OCI-LY3 (cell line): ENCODE measurements at regions not wholly inside any gene's neighbourhood (a gene's known extent, or its start where the extent isn't known, plus 50 kb on each side); places are given as distances from the start of the nearest gene placed in this dataset.

Experiments used
- H2AFZ ChIP-seq: fragments of 200-600, 300-600 bp; shearing (Covaris generic); 2 replicates; pipeline ENCODE4 v1.6.0; 2014; ENCODE audit warnings: antibody characterized with exemption, low read depth, low read length
- H3K27ac ChIP-seq: fragments of 200-600, 300-600 bp; sonication (generic); 2 replicates; pipeline ENCODE4 v1.5.1; 2014; ENCODE audit warnings: mild to moderate bottlenecking, low read length, moderate library complexity, mixed read lengths
- H3K27me3 ChIP-seq: fragments of 200-600, 300-600 bp; sonication (generic); 2 replicates; pipeline ENCODE4 v1.6.1; 2014; ENCODE audit warnings: low read depth, low read length, mixed read lengths
- H3K36me3 ChIP-seq: fragments of 200-600, 300-600 bp; sonication (generic); replicated peaks from 2 replicates; pipeline ENCODE3; 2014; ENCODE audit warnings: low read depth, low read length, mixed read lengths
- H3K4me1 ChIP-seq: fragments of 300-600, 200-600 bp; sonication (generic); 2 replicates; pipeline ENCODE4 v1.6.1; 2014; ENCODE audit warnings: low read length, mixed read lengths
- H3K4me2 ChIP-seq: fragments of 200-600, 300-600 bp; sonication (generic); 2 replicates; pipeline ENCODE4 v1.6.1; 2014; ENCODE audit warnings: low read length, mixed read lengths
- H3K4me3 ChIP-seq: fragments of 300-600, 200-600 bp; sonication (generic); 2 replicates; pipeline ENCODE4 v1.5.1; 2014; ENCODE audit warnings: antibody characterized with exemption, mild to moderate bottlenecking, low read length, moderate library complexity
- H3K79me2 ChIP-seq: fragments of 300-600, 200-600 bp; shearing (Covaris generic); 2 replicates; pipeline ENCODE4 v1.6.1; 2014; ENCODE audit warnings: mild to moderate bottlenecking, low read length, mixed read lengths
- H3K9ac ChIP-seq: fragments of 300-600, 200-600 bp; shearing (Covaris generic); 2 replicates; pipeline ENCODE4 v1.6.0; 2014; ENCODE audit warnings: mild to moderate bottlenecking, low read length, moderate library complexity
- H3K9me3 ChIP-seq: fragments of 200-600, 300-600 bp; shearing (Covaris generic); 2 replicates; pipeline ENCODE4 v1.6.1; 2014; ENCODE audit warnings: low read length, mixed read lengths; ENCODE audit not compliant: insufficient read depth
- H4K20me1 ChIP-seq: fragments of 200-600, 300-600 bp; sonication (generic); 2 replicates; pipeline ENCODE4 v1.6.1; 2016; ENCODE audit warnings: low read length, mixed read lengths; ENCODE audit not compliant: insufficient read depth
- EZH2phosphoT487 ChIP-seq: fragments of 200-600 bp; shearing (Covaris generic); IDR thresholded peaks from 2 replicates; pipeline ENCODE4 v1.6.1; 2018; ENCODE audit warnings: antibody characterized with exemption, mixed run types, low read depth
- TF ChIP-seq, protein P1 (sequence below): fragments of 200-600, 300-600 bp; sonication (generic); IDR thresholded peaks from 2 replicates; pipeline ENCODE4 v1.5.1; 2014; ENCODE audit warnings: antibody characterized with exemption, low read length, low read depth

DNA sequence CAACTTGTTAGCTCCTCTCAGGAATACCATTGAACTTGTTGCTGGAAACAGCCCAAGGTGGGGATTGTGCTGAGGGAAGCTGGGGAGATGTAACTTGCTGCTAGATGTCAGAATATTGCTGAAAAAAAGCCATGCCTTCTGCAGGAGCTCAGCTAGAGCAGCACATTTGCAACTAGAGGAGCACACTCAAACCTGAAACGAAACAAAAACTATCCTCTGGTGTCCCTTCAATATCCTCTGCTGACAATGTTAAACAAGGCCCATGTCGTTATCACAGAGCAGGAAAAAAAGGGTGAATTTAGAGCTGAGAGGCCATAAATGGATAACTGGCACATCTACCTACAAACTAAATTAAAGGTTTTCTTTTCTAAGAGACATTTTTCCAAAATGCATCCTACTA, 53.7 kb upstream of the MACC1 start:
- no peaks in the 10 kb centered on the region for H4K20me1 ChIP-seq
- H3K9me3 ChIP-seq, result no peaks in the 10 kb centered on the region
- TF ChIP-seq EZH2phosphoT487, result no peak
- TF ChIP-seq, protein P1, sequence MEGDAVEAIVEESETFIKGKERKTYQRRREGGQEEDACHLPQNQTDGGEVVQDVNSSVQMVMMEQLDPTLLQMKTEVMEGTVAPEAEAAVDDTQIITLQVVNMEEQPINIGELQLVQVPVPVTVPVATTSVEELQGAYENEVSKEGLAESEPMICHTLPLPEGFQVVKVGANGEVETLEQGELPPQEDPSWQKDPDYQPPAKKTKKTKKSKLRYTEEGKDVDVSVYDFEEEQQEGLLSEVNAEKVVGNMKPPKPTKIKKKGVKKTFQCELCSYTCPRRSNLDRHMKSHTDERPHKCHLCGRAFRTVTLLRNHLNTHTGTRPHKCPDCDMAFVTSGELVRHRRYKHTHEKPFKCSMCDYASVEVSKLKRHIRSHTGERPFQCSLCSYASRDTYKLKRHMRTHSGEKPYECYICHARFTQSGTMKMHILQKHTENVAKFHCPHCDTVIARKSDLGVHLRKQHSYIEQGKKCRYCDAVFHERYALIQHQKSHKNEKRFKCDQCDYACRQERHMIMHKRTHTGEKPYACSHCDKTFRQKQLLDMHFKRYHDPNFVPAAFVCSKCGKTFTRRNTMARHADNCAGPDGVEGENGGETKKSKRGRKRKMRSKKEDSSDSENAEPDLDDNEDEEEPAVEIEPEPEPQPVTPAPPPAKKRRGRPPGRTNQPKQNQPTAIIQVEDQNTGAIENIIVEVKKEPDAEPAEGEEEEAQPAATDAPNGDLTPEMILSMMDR, result no peak
- peaks cover 31% of the 10 kb centered on the region for H3K4me1 ChIP-seq
- peak overlapping the region; percentile 53 for H3K4me2 ChIP-seq
- peak overlapping the region; percentile 30; the same call in 1 of the 2 replicates for H3K4me3 ChIP-seq
- no peaks in the 10 kb centered on the region for H3K79me2 ChIP-seq
- no peaks in the 10 kb centered on the region for H3K36me3 ChIP-seq
- peak overlapping the region; percentile 32 for H3K9ac ChIP-seq
- H3K27ac ChIP-seq, result no peak overlapping the region
- peak overlapping the region; percentile 72 for H2AFZ ChIP-seq
- no peaks in the 10 kb centered on the region for H3K27me3 ChIP-seq

DNA sequence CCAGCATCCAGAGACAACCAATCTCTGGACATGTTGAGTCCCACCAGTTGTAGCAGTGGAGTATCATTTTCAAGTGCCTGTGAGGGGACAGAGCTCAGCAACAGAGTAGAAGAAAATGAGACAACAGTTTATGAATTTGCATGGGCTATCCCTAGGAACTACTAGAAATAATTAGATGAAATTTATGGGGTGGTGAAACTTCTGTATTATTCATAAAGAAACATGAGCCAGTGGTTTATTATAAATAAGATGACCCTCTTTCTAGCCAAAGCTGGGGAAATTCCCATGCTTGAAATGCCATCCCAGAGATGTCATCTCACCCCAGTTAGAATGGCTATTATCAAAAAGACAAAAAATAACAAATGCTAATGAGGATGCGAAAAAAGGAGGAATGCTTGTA, 55.1 kb upstream of the ITGB8 start:
- H4K20me1 ChIP-seq, result no peaks in the 10 kb centered on the region
- H3K9ac ChIP-seq, result no peak overlapping the region
- H3K27ac ChIP-seq, result no peak overlapping the region
- H3K36me3 ChIP-seq, result no peaks in the 10 kb centered on the region
- H3K4me3 ChIP-seq, result no peak overlapping the region
- H3K9me3 ChIP-seq, result no peaks in the 10 kb centered on the region
- TF ChIP-seq, protein P1, result no peak
- TF ChIP-seq EZH2phosphoT487, result no peak
- no peak overlapping the region for H3K4me2 ChIP-seq
- no peaks in the 10 kb centered on the region for H3K27me3 ChIP-seq
- H3K79me2 ChIP-seq, result no peaks in the 10 kb centered on the region
- no peak overlapping the region for H2AFZ ChIP-seq
- peaks cover 19% of the 10 kb centered on the region for H3K4me1 ChIP-seq

DNA sequence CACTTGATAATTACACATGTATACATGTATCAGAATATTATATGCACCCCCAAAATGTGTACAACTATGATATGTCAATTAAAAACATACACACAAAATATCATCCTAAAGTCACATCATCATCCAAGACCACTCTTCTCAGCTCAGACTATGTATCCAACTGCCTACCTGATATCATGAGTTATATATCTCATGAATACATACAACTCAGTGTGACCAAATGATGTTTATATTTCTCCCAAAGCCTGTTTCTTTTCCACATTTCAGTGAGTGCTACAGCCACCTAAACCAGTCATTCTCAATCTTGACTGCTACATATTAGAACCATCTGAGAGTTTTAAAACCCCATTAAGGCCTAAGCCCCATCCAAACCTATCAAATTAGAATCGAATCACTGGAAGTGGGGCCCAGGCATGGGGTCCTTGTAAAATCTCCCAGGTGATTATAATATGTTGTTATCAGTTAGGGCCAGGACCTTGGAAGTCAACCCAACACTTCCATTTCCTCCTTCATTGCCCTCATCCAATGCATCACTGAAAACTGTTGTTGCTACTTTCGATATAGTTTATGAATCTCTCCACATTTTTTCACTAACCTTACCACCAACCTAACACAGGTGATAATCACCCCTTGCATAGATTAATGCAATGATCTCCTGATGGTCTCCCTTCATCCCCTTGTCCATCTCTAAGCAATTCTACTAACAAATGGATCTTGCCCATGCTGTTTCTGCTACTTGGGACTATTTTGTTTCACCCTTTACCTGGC, 53.8 kb upstream of the ITGB8 start:
- Histone ChIP-seq H3K4me1 (peaks cover 8% of the 10 kb centered on the region), H3K4me3 (no peak overlapping the region), H4K20me1 (no peaks in the 10 kb centered on the region), H2AFZ (no peak overlapping the region), H3K4me2 (no peak overlapping the region), H3K27ac (no peak overlapping the region), H3K27me3 (no peaks in the 10 kb centered on the region), H3K9me3 (no peaks in the 10 kb centered on the region), H3K9ac (no peak overlapping the region), H3K79me2 (no peaks in the 10 kb centered on the region), H3K36me3 (no peaks in the 10 kb centered on the region)
- TF ChIP-seq, protein P1, result no peak
- no peak for TF ChIP-seq EZH2phosphoT487

DNA sequence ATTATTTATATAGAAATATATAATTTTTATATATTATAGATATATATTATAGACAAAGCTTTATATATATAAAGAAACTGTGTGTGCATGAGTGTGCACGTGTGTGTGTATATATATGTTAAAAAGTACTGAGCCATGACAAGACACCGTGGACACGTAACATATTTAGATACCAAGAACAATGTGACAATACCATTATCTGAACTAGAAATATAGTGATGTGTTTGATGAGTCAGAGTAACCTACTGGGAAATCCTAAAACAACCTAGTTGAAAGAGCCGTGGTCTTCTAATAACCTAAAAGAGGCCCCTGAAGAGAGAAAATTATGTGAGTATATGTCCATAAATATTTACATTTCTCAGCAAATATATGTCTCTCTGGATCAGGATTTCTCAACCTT, 50.7 kb upstream of the ITGB8 start:
- no peaks in the 10 kb centered on the region for H3K36me3 ChIP-seq
- no peak overlapping the region for H2AFZ ChIP-seq
- H4K20me1 ChIP-seq, result no peaks in the 10 kb centered on the region
- H3K79me2 ChIP-seq, result no peaks in the 10 kb centered on the region
- TF ChIP-seq, protein P1, result no peak
- no peak for TF ChIP-seq EZH2phosphoT487
- peaks cover 37% of the 10 kb centered on the region for H3K4me1 ChIP-seq
- H3K4me3 ChIP-seq, result no peak overlapping the region
- H3K9ac ChIP-seq, result no peak overlapping the region
- no peaks in the 10 kb centered on the region for H3K9me3 ChIP-seq
- no peak overlapping the region for H3K27ac ChIP-seq
- H3K27me3 ChIP-seq, result no peaks in the 10 kb centered on the region
- H3K4me2 ChIP-seq, result no peak overlapping the region
